ENCODE measurements at regions not wholly inside any gene's neighbourhood (a gene's known extent, or its start where the extent isn't known, plus 50 kb on each side); places are given as distances from the start of the nearest gene placed in this dataset.

DNA sequence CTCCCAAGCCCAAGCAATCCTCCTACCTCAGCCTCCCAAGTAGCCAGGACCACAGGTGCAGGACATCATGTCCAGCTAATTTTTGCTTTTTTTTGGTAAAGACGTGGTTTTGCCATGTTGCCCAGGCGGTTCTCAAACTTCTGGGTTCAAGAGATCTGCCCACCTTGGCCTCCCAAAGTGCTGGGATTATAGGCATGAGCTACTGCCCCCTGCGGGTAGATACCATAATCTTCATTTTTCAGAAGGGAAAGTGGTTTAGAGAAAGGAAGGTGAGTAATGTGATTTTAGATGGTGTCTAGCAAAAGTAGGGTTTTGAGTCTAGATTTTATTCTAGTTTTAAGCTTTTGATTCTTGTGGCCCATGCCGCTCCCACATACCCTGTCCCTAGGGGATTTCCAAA, 205.3 kb upstream of the CLNK start:
- no peaks in the 10 kb centered on the region for H3K9me3 Mint-ChIP-seq
- H3K4me1 Mint-ChIP-seq = peaks cover 5% of the 10 kb centered on the region
- no peaks in the 10 kb centered on the region for H3K36me3 Mint-ChIP-seq
- no peak overlapping the region for H3K4me3 Mint-ChIP-seq
- H3K27ac Mint-ChIP-seq = no peak overlapping the region
- peaks cover 14% of the 10 kb centered on the region for H3K27me3 Mint-ChIP-seq
- no peak for DNase-seq

DNA sequence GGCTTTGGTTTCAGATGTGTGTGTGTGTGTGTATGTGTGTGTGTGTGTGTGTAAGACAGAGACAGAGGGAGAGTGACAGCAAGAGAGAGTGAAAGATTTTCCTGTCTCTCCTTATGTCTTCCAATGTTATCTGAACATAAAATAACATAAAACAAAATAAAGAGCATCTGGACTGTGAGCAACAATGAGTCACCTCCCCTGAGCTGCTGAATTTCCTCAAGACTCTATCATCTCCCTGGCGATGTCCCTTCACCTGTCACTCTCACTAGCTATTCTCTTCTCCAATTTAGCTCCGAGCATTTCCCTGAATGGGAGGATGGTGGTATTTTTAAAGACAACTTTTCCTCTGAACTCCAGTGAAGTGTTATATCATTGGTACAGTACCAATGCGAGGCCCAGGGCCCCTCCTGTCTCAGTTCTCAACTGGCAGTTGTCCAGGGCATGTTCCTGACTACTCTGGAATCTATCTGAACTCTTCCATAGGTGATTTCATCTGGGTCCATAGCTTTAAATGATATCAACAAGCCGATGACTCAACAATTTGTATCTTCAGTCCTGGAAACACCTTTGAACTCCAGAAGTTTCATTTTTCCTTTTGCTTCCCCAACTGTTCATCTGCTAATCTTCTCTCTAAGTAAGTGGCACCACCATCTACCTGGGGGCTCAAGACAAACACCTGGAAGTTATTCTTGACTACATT, 195.0 kb upstream of the CLNK start:
- Mint-ChIP-seq H3K27me3 (no peaks in the 10 kb centered on the region), H3K4me3 (no peak overlapping the region), H3K9me3 (no peaks in the 10 kb centered on the region), H3K27ac (no peak overlapping the region), H3K36me3 (no peaks in the 10 kb centered on the region), H3K4me1 (peaks cover 3% of the 10 kb centered on the region)
- no peak for DNase-seq

DNA sequence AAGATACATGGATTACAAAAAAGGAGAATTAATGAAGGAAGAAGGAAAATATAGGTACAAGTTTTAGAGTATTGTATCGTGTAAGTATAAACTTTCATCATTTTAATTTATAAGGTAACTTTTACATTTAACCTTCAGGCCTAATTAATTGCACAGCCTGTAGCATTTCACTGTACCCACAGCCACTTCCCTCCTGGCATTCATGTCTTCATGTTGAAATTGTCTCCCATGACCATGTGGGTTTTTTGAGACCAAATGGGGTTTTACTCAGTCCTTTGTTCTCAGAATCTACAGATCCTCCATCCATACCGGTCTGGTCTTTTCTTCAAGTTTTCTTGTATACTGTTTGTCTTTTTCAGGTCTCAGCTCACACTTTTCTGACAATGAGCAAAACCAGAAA, 194.3 kb upstream of the CLNK start:
- no peak overlapping the region for H3K27ac Mint-ChIP-seq
- peaks cover 3% of the 10 kb centered on the region for H3K4me1 Mint-ChIP-seq
- DNase-seq = no peak
- no peaks in the 10 kb centered on the region for H3K27me3 Mint-ChIP-seq
- no peaks in the 10 kb centered on the region for H3K36me3 Mint-ChIP-seq
- H3K9me3 Mint-ChIP-seq = no peaks in the 10 kb centered on the region
- H3K4me3 Mint-ChIP-seq = no peak overlapping the region

DNA sequence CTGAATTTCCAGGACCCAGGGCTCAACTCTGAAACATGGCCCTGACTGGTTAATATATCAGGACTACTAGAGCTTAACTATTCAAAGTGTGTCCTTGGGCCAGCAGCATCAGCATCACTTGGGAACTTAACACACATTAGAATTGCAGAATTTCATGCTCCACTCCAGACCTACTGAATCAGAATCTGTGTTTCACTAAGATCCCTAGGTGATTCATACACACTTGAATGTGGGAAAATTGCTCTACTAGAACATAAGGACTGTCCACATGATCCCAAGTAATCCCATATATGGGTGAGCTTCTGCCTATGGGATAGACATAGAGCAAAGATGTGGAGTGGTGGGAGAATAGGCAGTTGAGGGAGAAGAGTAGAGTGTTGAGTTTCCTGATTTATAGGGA, 192.5 kb upstream of the CLNK start:
- Mint-ChIP-seq H3K4me3 (no peak overlapping the region), H3K9me3 (no peaks in the 10 kb centered on the region), H3K27ac (no peak overlapping the region), H3K4me1 (peaks cover 4% of the 10 kb centered on the region), H3K27me3 (no peaks in the 10 kb centered on the region), H3K36me3 (no peaks in the 10 kb centered on the region)
- no peak for DNase-seq

DNA sequence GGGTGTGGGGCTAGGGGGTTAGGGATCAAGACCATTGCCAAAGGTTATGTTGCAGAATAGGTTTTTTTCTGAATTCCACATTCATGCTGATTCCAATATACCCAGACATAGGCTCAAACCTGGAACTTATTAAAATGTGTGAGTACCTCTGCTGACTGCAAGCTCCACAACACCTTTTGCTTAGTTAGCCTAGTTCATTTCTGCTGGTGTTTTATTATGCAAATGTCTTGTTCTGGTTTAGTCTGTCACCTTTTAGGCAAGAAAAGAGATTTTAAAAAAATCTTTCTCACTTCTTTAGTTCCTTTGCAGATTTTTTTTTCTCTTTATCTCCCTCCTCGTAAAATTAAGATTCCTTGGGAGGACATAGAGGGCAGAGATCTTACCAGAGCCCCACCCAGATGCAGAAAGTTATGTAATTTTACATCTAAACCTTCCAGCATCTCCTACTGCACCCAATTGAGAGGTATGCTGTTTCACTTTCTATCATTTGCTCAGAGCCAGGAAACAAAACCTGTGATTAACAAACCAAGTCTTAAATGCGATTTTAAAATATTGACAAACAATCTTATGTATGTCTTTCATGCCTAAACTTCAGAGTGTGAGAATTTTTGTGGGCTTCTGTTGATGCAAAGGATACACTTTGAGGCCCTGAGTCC, 190.7 kb upstream of the CLNK start:
- no peak overlapping the region for H3K27ac Mint-ChIP-seq
- H3K4me3 Mint-ChIP-seq = no peak overlapping the region
- no peak for DNase-seq
- no peaks in the 10 kb centered on the region for H3K9me3 Mint-ChIP-seq
- peaks cover 4% of the 10 kb centered on the region for H3K4me1 Mint-ChIP-seq
- no peaks in the 10 kb centered on the region for H3K27me3 Mint-ChIP-seq
- no peaks in the 10 kb centered on the region for H3K36me3 Mint-ChIP-seq

DNA sequence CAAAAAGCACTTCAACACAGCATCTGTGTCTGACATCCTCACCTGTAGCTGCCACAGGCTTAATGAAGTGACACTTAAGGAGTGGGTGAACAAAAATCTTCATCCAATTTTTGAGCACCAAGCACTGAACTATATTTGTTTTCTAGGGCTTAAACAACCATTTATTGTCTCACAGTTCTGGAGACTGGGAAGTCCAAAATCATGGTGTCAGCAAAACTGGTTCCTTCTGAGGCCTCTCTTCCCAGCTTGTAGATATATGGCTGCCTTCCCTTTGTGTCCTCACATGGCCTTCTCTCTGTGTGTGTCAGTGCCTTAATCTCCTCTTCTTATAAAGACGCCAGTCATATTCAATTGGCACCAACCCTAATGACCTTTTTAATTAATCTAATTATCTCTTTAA, 189.2 kb upstream of the CLNK start:
- Mint-ChIP-seq H3K4me3 (no peak overlapping the region), H3K27ac (no peak overlapping the region), H3K9me3 (no peaks in the 10 kb centered on the region), H3K27me3 (no peaks in the 10 kb centered on the region), H3K36me3 (no peaks in the 10 kb centered on the region), H3K4me1 (peaks cover 4% of the 10 kb centered on the region)
- DNase-seq = no peak

DNA sequence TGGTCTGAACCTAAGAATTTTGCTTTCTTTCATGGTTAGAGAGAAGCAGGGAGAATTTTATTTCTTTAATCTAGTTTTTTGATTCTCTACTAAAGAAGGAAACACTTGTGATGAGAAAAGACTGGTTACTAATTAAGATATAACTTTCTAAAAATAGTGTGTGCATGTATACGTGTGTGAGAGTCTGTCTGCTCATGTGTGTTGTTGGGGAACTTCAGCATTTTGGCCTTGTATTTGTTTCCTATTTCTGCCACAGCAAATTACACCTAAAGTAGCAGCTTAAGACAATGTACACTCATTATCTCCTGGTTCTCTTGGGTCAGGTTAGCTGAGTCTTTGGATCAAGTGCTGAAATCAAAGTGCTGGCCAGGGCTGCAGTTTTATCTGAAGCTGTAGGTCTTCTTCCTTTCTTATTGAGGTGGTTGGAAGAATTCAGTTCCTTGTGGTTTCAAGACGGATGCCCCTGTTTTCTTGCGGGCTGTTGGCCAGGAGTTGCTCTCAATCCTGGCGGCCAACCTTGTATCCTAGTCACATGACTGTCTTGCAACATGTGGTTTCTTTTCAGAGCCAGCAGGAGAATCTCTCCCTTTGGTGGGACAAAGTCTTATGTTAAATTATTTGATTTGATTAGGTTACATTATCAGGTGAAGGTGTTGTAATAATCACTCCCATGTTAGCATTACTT, 188.4 kb upstream of the CLNK start:
- Mint-ChIP-seq H3K27ac (no peak overlapping the region), H3K4me1 (peaks cover 4% of the 10 kb centered on the region), H3K4me3 (no peak overlapping the region), H3K9me3 (no peaks in the 10 kb centered on the region), H3K36me3 (no peaks in the 10 kb centered on the region), H3K27me3 (no peaks in the 10 kb centered on the region)
- DNase-seq = no peak

DNA sequence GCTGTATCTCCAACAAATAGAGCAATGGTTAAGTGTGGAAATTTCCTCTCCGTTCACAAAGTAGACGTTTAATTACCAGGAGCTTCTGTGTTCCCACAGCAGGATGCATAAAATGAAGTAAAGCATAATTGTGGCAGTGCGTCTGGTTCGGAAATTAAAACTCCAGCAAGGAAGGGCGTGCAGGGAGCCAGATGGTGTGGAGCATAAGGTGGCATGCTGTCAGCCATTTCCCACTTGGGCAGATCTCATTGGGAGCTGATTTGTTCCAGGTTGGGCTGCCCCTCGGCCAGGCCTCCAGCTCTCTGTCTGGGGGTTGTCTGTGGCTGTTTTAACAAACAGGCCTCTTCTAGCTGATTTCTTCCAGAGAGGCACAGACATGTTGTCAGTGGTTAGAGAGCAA, 182.1 kb upstream of the CLNK start:
- Mint-ChIP-seq H3K36me3 (no peaks in the 10 kb centered on the region), H3K27ac (no peak overlapping the region), H3K9me3 (no peaks in the 10 kb centered on the region), H3K4me1 (no peaks in the 10 kb centered on the region), H3K4me3 (no peak overlapping the region), H3K27me3 (no peaks in the 10 kb centered on the region)
- no peak for DNase-seq

DNA sequence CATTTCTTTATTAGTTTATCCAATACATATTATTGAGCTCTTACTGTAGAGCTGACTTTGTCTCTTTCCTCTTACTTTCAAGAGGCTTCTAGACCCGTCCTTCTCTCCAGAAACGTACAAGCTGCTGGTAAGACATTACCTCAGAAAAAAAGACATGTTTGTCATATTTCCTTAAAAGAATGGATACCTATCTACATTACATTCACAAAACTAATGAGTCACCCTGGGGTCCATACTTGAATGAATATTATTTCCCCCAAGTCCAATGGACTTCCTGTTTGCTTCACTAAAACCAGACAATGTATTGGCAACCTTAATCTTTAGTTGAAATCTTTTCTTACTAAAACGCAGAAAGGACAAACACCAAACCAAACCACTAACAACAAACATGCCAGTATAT, 176.5 kb upstream of the CLNK start:
- no peak for DNase-seq
- Mint-ChIP-seq H3K27me3 (no peaks in the 10 kb centered on the region), H3K4me1 (no peaks in the 10 kb centered on the region), H3K36me3 (peaks cover 2% of the 10 kb centered on the region), H3K9me3 (peaks cover 13% of the 10 kb centered on the region), H3K4me3 (no peak overlapping the region), H3K27ac (no peak overlapping the region)

DNA sequence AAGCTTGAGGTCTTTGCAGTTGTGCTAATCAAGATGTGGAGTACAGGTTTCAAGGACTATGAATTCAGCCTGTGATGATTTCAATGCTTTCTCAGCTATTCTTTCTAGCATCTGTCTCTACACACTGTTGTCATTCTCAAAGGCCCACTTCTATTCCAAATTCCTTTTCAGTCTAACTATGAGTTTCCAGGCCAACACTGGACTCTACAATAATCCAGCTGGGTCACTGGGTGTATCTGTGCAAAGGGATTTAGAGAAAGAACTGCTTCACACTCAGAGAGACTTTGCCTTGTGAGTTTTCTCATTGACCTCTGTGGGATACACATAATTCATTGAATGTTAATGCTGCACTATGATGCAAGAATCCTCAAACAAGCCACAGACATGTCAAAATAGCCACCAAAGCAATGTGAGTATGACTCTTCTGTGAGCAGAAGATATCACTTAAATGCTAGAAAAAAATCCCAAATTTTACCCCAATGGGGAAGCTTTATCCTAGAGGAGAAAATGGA, 171.8 kb upstream of the CLNK start:
- no peak for DNase-seq
- Mint-ChIP-seq H3K36me3 (peaks cover 2% of the 10 kb centered on the region), H3K4me1 (no peaks in the 10 kb centered on the region), H3K27ac (no peak overlapping the region), H3K9me3 (peaks cover 13% of the 10 kb centered on the region), H3K27me3 (peaks cover 13% of the 10 kb centered on the region), H3K4me3 (no peak overlapping the region)

DNA sequence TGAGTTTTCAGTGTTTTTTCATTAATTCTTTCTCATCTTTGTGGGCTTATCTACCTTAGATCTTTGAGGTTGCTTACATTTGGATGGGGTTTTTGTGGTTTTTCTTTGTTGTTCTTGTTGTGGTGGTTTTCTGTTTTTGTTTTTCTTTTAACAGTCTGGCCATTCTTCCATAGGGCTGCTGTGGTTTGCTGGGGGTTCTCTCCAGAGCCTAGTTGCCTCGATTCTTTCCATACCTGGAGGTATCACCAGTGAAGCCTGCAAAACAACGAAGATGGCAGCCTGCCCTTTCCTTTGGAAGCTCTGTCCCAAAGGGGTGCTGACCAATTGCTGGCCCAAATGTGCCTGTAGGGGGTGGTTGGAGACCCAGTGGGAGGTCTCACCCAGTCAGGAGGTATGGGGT, 168.6 kb upstream of the CLNK start:
- Mint-ChIP-seq H3K4me3 (no peak overlapping the region), H3K27me3 (peaks cover 13% of the 10 kb centered on the region), H3K27ac (no peak overlapping the region), H3K9me3 (peaks cover 7% of the 10 kb centered on the region), H3K36me3 (peaks cover 2% of the 10 kb centered on the region), H3K4me1 (no peaks in the 10 kb centered on the region)
- DNase-seq = no peak

DNA sequence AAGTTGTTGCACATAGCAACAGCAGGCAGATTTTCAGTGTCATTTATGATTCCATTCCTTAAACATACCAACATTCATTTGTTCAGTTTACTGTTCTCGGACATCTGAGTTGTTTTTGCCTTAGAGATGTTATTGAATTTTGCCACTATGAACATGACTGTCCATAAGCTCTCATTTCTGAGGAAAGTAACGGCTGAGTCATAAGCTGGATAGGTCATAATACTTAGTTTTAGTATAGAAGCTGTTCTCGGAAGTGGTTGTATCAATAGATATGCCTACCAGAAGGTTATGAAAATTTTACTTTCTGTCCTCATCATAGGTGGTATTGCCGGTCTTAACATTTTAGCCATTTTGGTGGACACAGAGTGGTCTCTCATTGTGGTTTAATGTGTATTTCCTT, 157.1 kb upstream of the CLNK start:
- H3K27ac Mint-ChIP-seq = no peak overlapping the region
- no peak overlapping the region for H3K4me3 Mint-ChIP-seq
- H3K4me1 Mint-ChIP-seq = no peaks in the 10 kb centered on the region
- no peaks in the 10 kb centered on the region for H3K27me3 Mint-ChIP-seq
- H3K9me3 Mint-ChIP-seq = no peaks in the 10 kb centered on the region
- no peaks in the 10 kb centered on the region for H3K36me3 Mint-ChIP-seq
- DNase-seq = no peak

DNA sequence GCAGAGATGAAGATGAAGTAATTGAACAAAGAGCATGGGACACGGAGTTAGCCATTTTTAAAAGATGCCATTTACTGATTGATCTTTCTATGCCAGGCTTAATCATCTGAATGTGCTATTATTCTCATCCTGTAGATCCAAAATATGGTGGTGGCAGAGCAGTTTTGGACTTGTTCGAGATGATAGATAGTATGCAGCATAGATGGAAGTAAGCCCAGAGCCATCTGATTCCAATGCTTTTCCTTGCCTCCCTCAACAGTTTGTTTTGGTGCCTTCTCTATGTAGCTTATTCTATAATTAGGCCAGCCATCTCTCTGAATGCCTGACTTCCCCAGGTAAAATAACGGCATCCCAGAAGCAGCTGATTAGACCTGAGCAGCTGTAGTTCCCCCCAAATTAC, 152.6 kb upstream of the CLNK start:
- no peak for DNase-seq
- Mint-ChIP-seq H3K9me3 (no peaks in the 10 kb centered on the region), H3K27ac (no peak overlapping the region), H3K27me3 (no peaks in the 10 kb centered on the region), H3K4me1 (no peaks in the 10 kb centered on the region), H3K4me3 (no peak overlapping the region), H3K36me3 (no peaks in the 10 kb centered on the region)

DNA sequence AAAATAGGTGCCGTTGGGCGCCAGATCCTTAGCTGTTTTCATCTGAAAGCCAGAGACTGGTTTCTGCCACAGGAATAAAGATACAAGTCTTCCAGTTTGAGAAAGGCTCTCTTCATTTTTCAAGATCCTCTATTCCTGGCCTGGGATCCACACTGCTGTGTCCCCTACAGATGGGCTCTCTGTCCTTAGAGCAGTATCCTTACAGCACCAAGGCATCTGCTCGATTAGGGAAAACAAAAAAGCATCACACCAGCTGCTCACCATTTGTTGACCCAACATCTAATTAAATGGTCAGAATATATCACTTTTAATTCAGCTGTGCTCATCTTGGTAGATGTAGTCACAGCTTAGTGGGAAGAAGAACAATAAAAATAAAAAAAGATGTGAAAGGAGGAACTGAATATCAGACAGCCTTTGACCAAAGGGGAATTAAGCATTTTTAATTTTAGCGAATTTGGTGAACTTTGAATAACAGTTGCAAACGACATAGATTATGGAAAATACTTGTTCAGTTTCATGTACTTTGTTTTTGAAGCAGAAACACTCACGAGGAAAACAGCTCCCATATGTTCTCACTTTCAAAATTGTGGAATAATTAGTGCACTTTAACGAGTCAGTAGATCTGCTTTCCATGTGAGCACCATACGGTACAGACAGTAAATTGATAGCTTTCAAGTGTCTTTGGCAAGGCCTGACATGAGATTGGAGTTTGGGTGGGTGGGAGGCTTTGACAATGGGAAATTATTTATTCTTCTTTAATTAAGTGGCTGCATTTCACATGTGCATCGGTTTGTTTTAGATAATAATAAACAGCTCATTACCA, 148.4 kb upstream of the CLNK start:
- Mint-ChIP-seq H3K4me3 (no peak overlapping the region), H3K36me3 (no peaks in the 10 kb centered on the region), H3K4me1 (no peaks in the 10 kb centered on the region), H3K9me3 (no peaks in the 10 kb centered on the region), H3K27ac (no peak overlapping the region), H3K27me3 (no peaks in the 10 kb centered on the region)
- DNase-seq = no peak
